Cardiac fibroblast (primary cell): ENCODE measurements at regions not wholly inside any gene's neighbourhood (a gene's known extent, or its start where the extent isn't known, plus 50 kb on each side); places are given as distances from the start of the nearest gene placed in this dataset.
A peak's percentile ranks its signal among the peaks of the same experiment; 100 is the strongest.

ENCODE experiments used
- DNase-seq, 2 donors: peaks; one replicate each; pipeline versions ENCODE4 v3.0.0 to v3.0.0-alpha.2; 2010; ENCODE audit warnings: low read depth in 2 of 2
- H3K4me3 ChIP-seq, 2 donors: replicated peaks in 1 of 2; 1 replicate in 1 of 2; 2 replicates in 1 of 2; pipeline ENCODE4 v1.5.1; 2011; ENCODE audit warnings: low read depth in 2 of 2, low read length in 2 of 2, mild to moderate bottlenecking in 2 of 2, moderate library complexity in 1 of 2
- CTCF ChIP-seq: IDR thresholded peaks from one replicate; pipeline ENCODE4 v1.5.1; 2011; ENCODE audit warnings: low read depth, mild to moderate bottlenecking, low read length, inconsistent platforms

GRCh38 chr10:118153287-118153686 is 106.5 kb upstream of the RAB11FIP2 start:
- no peak overlapping the region for H3K4me3 ChIP-seq
- no peak for DNase-seq
- TF ChIP-seq CTCF, result no peak

GRCh38 chr10:118151461-118151860 is 104.7 kb upstream of the RAB11FIP2 start:
- no peak for TF ChIP-seq CTCF
- no peak overlapping the region for H3K4me3 ChIP-seq
- no peak for DNase-seq

GRCh38 chr10:118148247-118148646 is 101.5 kb upstream of the RAB11FIP2 start:
- no peak for TF ChIP-seq CTCF
- DNase-seq, result no peak
- H3K4me3 ChIP-seq, result no peak overlapping the region

- TF ChIP-seq CTCF, result no peak
- DNase-seq, result no peak
- no peak overlapping the region for H3K4me3 ChIP-seq
These were observed 98.5 kb upstream of the RAB11FIP2 start for GRCh38 chr10:118145256-118145655.

- TF ChIP-seq CTCF, result no peak
- no peak overlapping the region for H3K4me3 ChIP-seq
- DNase-seq, result no peak
These were observed 94.7 kb upstream of the RAB11FIP2 start for GRCh38 chr10:118141471-118141870.

- no peak for TF ChIP-seq CTCF
These were observed 92.6 kb upstream of the RAB11FIP2 start for GRCh38 chr10:118139321-118139720.

GRCh38 chr10:118128675-118129074 is 81.9 kb upstream of the RAB11FIP2 start:
- no peak for TF ChIP-seq CTCF

More at GRCh38 chr10:118139321-118139720, 92.6 kb upstream of the RAB11FIP2 start:
- peak in 1 of 2 donors; percentile 0 for DNase-seq
- no peak overlapping the region for H3K4me3 ChIP-seq

More at GRCh38 chr10:118128675-118129074, 81.9 kb upstream of the RAB11FIP2 start:
- no peak overlapping the region for H3K4me3 ChIP-seq
- no peak for DNase-seq
